Smooth muscle cell (in vitro differentiated cells): ENCODE measurements at regions not wholly inside any gene's neighbourhood (a gene's known extent, or its start where the extent isn't known, plus 50 kb on each side); places are given as distances from the start of the nearest gene placed in this dataset.

Source experiments
- DNase-seq: peaks from one replicate; lab custom pipeline; 2025; ENCODE audit not compliant: unreplicated experiment; lab: John Stamatoyannopoulos, UW
- H2AFZ ChIP-seq: fragments of 200-600 bp; sonication (generic); 2 replicates; pipeline ENCODE4 v1.6.0; 2016; ENCODE audit warnings: antibody characterized with exemption, low read depth, mild to moderate bottlenecking
- H3F3A ChIP-seq: fragments of 200-600 bp; sonication (generic); 2 replicates; pipeline ENCODE4 v1.6.0; 2017; ENCODE audit warnings: antibody characterized with exemption, low read depth
- H3K27ac ChIP-seq: fragments of 200-600 bp; sonication (generic); 2 replicates; pipeline ENCODE4 v1.5.1; 2016; ENCODE audit warnings: low read depth, mild to moderate bottlenecking
- H3K27me3 ChIP-seq: fragments of 200-600 bp; sonication (generic); 2 replicates; pipeline ENCODE4 v1.6.1; 2016; ENCODE audit warnings: low read depth, mild to moderate bottlenecking
- H3K36me3 ChIP-seq: fragments of 200-600 bp; sonication (generic); 2 replicates; pipeline ENCODE4 v1.5.1; 2016; ENCODE audit warnings: low read depth
- H3K4me1 ChIP-seq: fragments of 200-600 bp; sonication (generic); 2 replicates; pipeline ENCODE4 v1.5.1; 2016; ENCODE audit warnings: low read depth
- H3K4me2 ChIP-seq: fragments of 200-600 bp; sonication (generic); 2 replicates; pipeline ENCODE4 v1.6.0; 2016; ENCODE audit warnings: mild to moderate bottlenecking
- H3K4me3 ChIP-seq: fragments of 200-600 bp; sonication (generic); 2 replicates; pipeline ENCODE4 v1.5.1; 2016; ENCODE audit warnings: mild to moderate bottlenecking
- H3K79me2 ChIP-seq: fragments of 200-600 bp; sonication (generic); 2 replicates; pipeline ENCODE4 v1.6.0; 2016; ENCODE audit warnings: low read depth, mild to moderate bottlenecking
- H3K9ac ChIP-seq: fragments of 200-600 bp; sonication (generic); 2 replicates; pipeline ENCODE4 v1.6.0; 2016; ENCODE audit warnings: low read depth
- H3K9me3 ChIP-seq: fragments of 200-600 bp; sonication (generic); replicated peaks from 2 replicates; pipeline ENCODE4 v1.5.1; 2016; ENCODE audit warnings: low read depth
- H4K20me1 ChIP-seq: fragments of 200-600 bp; sonication (generic); 2 replicates; pipeline ENCODE4 v1.6.0; 2016; ENCODE audit warnings: low read depth
- CTCF ChIP-seq: fragments of 200-600 bp; sonication (generic); IDR thresholded peaks from 2 replicates; pipeline ENCODE4 v1.5.1; 2017; ENCODE audit warnings: borderline replicate concordance, mild to moderate bottlenecking, antibody characterized with exemption; ENCODE audit not compliant: insufficient read depth, poor library complexity, severe bottlenecking
- WGBS: methylation state at CpG from one replicate; pipeline ENCODE4 v1.1.7; 2016; ENCODE audit warnings: low lambda C conversion rate; 5-methylcytosine and 5-hydroxymethylcytosine counted together

GRCh38 chr19:28665748-28666147 lies 547.2 kb downstream of the UQCRFS1 start:
- TF ChIP-seq CTCF = no peak
- Histone ChIP-seq H2AFZ (no peak overlapping the region), H3K27me3 (no peaks in the 10 kb centered on the region), H3K27ac (no peak overlapping the region), H3K4me3 (no peak overlapping the region), H3K9ac (no peak overlapping the region), H3K36me3 (no peaks in the 10 kb centered on the region), H3K79me2 (no peaks in the 10 kb centered on the region), H3K4me2 (no peak overlapping the region), H4K20me1 (no peaks in the 10 kb centered on the region), H3K4me1 (no peaks in the 10 kb centered on the region), H3K9me3 (no peaks in the 10 kb centered on the region), H3F3A (no peaks in the 10 kb centered on the region)
- WGBS = 86% methylated on average over 1 of the region's 1 CpG
- no peak for DNase-seq

- Histone ChIP-seq H3K9ac (no peak overlapping the region), H4K20me1 (no peaks in the 10 kb centered on the region), H3K4me1 (peaks cover 5% of the 10 kb centered on the region), H3K27me3 (no peaks in the 10 kb centered on the region), H3F3A (no peaks in the 10 kb centered on the region), H3K79me2 (no peaks in the 10 kb centered on the region), H3K4me3 (no peak overlapping the region), H3K9me3 (no peaks in the 10 kb centered on the region), H3K27ac (no peak overlapping the region), H3K36me3 (no peaks in the 10 kb centered on the region), H3K4me2 (no peak overlapping the region), H2AFZ (no peak overlapping the region)
- no peak for DNase-seq
- WGBS = 89% methylated on average over 2 of the region's 2 CpGs
- TF ChIP-seq CTCF = no peak
These were observed 556.3 kb downstream of the UQCRFS1 start for GRCh38 chr19:28656644-28657043.

- 96% methylated on average over 5 of the region's 5 CpGs for WGBS
- DNase-seq = no peak
- Histone ChIP-seq H3K4me1 (peaks cover 5% of the 10 kb centered on the region), H3K4me3 (no peak overlapping the region), H3K27ac (no peak overlapping the region), H3K27me3 (no peaks in the 10 kb centered on the region), H2AFZ (no peak overlapping the region), H3K79me2 (no peaks in the 10 kb centered on the region), H3K9me3 (no peaks in the 10 kb centered on the region), H3K9ac (no peak overlapping the region), H3K36me3 (no peaks in the 10 kb centered on the region), H4K20me1 (no peaks in the 10 kb centered on the region), H3K4me2 (no peak overlapping the region), H3F3A (no peaks in the 10 kb centered on the region)
- TF ChIP-seq CTCF = no peak
These were observed 557.9 kb downstream of the UQCRFS1 start for GRCh38 chr19:28655054-28655453.

- H3K4me1 ChIP-seq = peaks cover 5% of the 10 kb centered on the region
These were observed 560.2 kb downstream of the UQCRFS1 start for GRCh38 chr19:28652765-28653164.

More at GRCh38 chr19:28652765-28653164, 560.2 kb downstream of the UQCRFS1 start:
- H3K36me3 ChIP-seq = no peaks in the 10 kb centered on the region
- no peak overlapping the region for H3K4me2 ChIP-seq
- H3K27ac ChIP-seq = no peak overlapping the region
- H3K27me3 ChIP-seq = no peaks in the 10 kb centered on the region
- no peaks in the 10 kb centered on the region for H3K79me2 ChIP-seq
- TF ChIP-seq CTCF = no peak
- 85% methylated on average over 3 of the region's 3 CpGs for WGBS
- H3F3A ChIP-seq = no peaks in the 10 kb centered on the region
- no peaks in the 10 kb centered on the region for H3K9me3 ChIP-seq
- no peaks in the 10 kb centered on the region for H4K20me1 ChIP-seq
- H3K4me3 ChIP-seq = no peak overlapping the region
- H3K9ac ChIP-seq = no peak overlapping the region
- H2AFZ ChIP-seq = no peak overlapping the region
- no peak for DNase-seq
